ENCODE measurements at regions not wholly inside any gene's neighbourhood (a gene's known extent, or its start where the extent isn't known, plus 50 kb on each side); places are given as distances from the start of the nearest gene placed in this dataset.

- no peak overlapping the region for H3K4me3 ChIP-seq
- no peak for DNase-seq (ENCODE audit: low read depth in 1 of 2, low spot score in 1 of 2)
These were observed 277.8 kb upstream of the CYRIA start for GRCh38 chr2:16943279-16943958.

GRCh38 chr2:16940214-16940613 is 274.6 kb upstream of the CYRIA start:
- H3K4me3 ChIP-seq, result no peak overlapping the region
- H3K27me3 ChIP-seq, result no peaks in the 10 kb centered on the region
- no peak for DNase-seq (ENCODE audit: low read depth in 1 of 2, low spot score in 1 of 2)
- no peak for TF ChIP-seq CTCF (IDR thresholded peaks at IDR 0.05; ENCODE audit: low read depth, low read length)
- H3K9me3 ChIP-seq (ENCODE audit: low read depth), result no peaks in the 10 kb centered on the region
- no peak overlapping the region for H3K27ac ChIP-seq
- H3K4me1 ChIP-seq (ENCODE audit: low read depth), result no peaks in the 10 kb centered on the region
- no peaks in the 10 kb centered on the region for H3K36me3 ChIP-seq

More at GRCh38 chr2:16943279-16943958, 277.8 kb upstream of the CYRIA start:
- Histone ChIP-seq H3K27ac (no peak overlapping the region), H3K36me3 (no peaks in the 10 kb centered on the region), H3K4me1 (ENCODE audit: low read depth) (no peaks in the 10 kb centered on the region), H3K9me3 (ENCODE audit: low read depth) (no peaks in the 10 kb centered on the region), H3K27me3 (no peaks in the 10 kb centered on the region)
- no peak for TF ChIP-seq CTCF (IDR thresholded peaks at IDR 0.05; ENCODE audit: low read depth, low read length)

- no peak for DNase-seq (ENCODE audit: low read depth in 1 of 2, low spot score in 1 of 2)
- H3K9me3 ChIP-seq (ENCODE audit: low read depth), result no peaks in the 10 kb centered on the region
- H3K36me3 ChIP-seq, result no peaks in the 10 kb centered on the region
- H3K4me1 ChIP-seq (ENCODE audit: low read depth), result no peaks in the 10 kb centered on the region
- no peak overlapping the region for H3K4me3 ChIP-seq
- H3K27me3 ChIP-seq, result no peaks in the 10 kb centered on the region
- no peak for TF ChIP-seq CTCF (IDR thresholded peaks at IDR 0.05; ENCODE audit: low read depth, low read length)
- no peak overlapping the region for H3K27ac ChIP-seq
These were observed 274.1 kb upstream of the CYRIA start for GRCh38 chr2:16939771-16940170.

- H3K27me3 ChIP-seq, result no peaks in the 10 kb centered on the region
- H3K4me3 ChIP-seq, result no peak overlapping the region
- no peaks in the 10 kb centered on the region for H3K4me1 ChIP-seq (ENCODE audit: low read depth)
- no peak for DNase-seq (ENCODE audit: low read depth in 1 of 2, low spot score in 1 of 2)
- no peaks in the 10 kb centered on the region for H3K36me3 ChIP-seq
- no peak for TF ChIP-seq CTCF (IDR thresholded peaks at IDR 0.05; ENCODE audit: low read depth, low read length)
- no peaks in the 10 kb centered on the region for H3K9me3 ChIP-seq (ENCODE audit: low read depth)
- H3K27ac ChIP-seq, result no peak overlapping the region
These were observed 267.7 kb upstream of the CYRIA start for GRCh38 chr2:16933355-16933754.

GRCh38 chr2:16932826-16933225 is 267.2 kb upstream of the CYRIA start:
- H3K4me1 ChIP-seq (ENCODE audit: low read depth), result no peaks in the 10 kb centered on the region
- no peak for DNase-seq (ENCODE audit: low read depth in 1 of 2, low spot score in 1 of 2)
- H3K36me3 ChIP-seq, result no peaks in the 10 kb centered on the region
- H3K4me3 ChIP-seq, result no peak overlapping the region
- no peak for TF ChIP-seq CTCF (IDR thresholded peaks at IDR 0.05; ENCODE audit: low read depth, low read length)
- no peaks in the 10 kb centered on the region for H3K27me3 ChIP-seq
- no peaks in the 10 kb centered on the region for H3K9me3 ChIP-seq (ENCODE audit: low read depth)
- no peak overlapping the region for H3K27ac ChIP-seq

Data from cardiac muscle cell (in vitro differentiated cells and primary cell).